GM23338 (cell line): ENCODE measurements at regions not wholly inside any gene's neighbourhood (a gene's known extent, or its start where the extent isn't known, plus 50 kb on each side); places are given as distances from the start of the nearest gene placed in this dataset.

Experiments
- ATAC-seq: fragments of 200-7000 bp; cut with Tn5 transposase; 3 replicates; pipeline ENCODE4 v1.9.1; 2020
- DNase-seq: peaks from one replicate; pipeline ENCODE4 v3.0.0-alpha.2; 2015; ENCODE audit warnings: low spot score
- H2AFZ ChIP-seq: fragments of 200-600 bp; sonication (generic); 2 replicates; pipeline ENCODE4 v1.8.0; 2016; ENCODE audit warnings: antibody characterized with exemption, mild to moderate bottlenecking, moderate library complexity
- H3F3A ChIP-seq: fragments of 200-600 bp; sonication (generic); replicated peaks from 2 replicates; pipeline ENCODE4 v1.8.0; 2017; ENCODE audit warnings: antibody characterized with exemption, mixed run types, low read depth
- H3K27ac ChIP-seq: fragments of 200-600 bp; sonication (generic); 2 replicates; pipeline ENCODE4 v1.6.1; 2016; ENCODE audit warnings: low read depth
- H3K27me3 ChIP-seq: fragments of 200-600 bp; sonication (generic); 2 replicates; pipeline ENCODE4 v1.8.0; 2016; ENCODE audit warnings: mild to moderate bottlenecking, mixed run types, moderate library complexity; ENCODE audit not compliant: insufficient read depth
- H3K36me3 ChIP-seq: fragments of 200-600 bp; sonication (generic); 2 replicates; pipeline ENCODE4 v1.8.0; 2016; ENCODE audit warnings: mild to moderate bottlenecking; ENCODE audit not compliant: insufficient read depth
- H3K4me1 ChIP-seq: fragments of 200-600 bp; sonication (generic); 2 replicates; pipeline ENCODE4 v1.8.0; 2016; ENCODE audit warnings: mild to moderate bottlenecking, moderate library complexity; ENCODE audit not compliant: insufficient read depth
- H3K4me2 ChIP-seq: fragments of 200-600 bp; sonication (generic); 2 replicates; pipeline ENCODE4 v1.7.1; 2017; ENCODE audit warnings: mixed run types
- H3K4me3 ChIP-seq: fragments of 200-600 bp; sonication (generic); 2 replicates; pipeline ENCODE4 v1.6.1; 2016; ENCODE audit warnings: mixed run types
- H3K79me2 ChIP-seq: fragments of 200-600 bp; sonication (generic); replicated peaks from 2 replicates; pipeline ENCODE4 v1.8.0; 2017; ENCODE audit warnings: mild to moderate bottlenecking; ENCODE audit not compliant: insufficient read depth
- H3K9me2 ChIP-seq: fragments of 200-600 bp; sonication (generic); 2 replicates; pipeline ENCODE4 v1.8.0; 2017; ENCODE audit not compliant: insufficient read depth
- H4K20me1 ChIP-seq: fragments of 200-600 bp; sonication (generic); replicated peaks from 2 replicates; pipeline ENCODE4 v1.8.0; 2017; ENCODE audit warnings: mild to moderate bottlenecking; ENCODE audit not compliant: insufficient read depth
- H3K27ac Mint-ChIP-seq: 2 replicates; pipeline ENCODE4 v1.8.0; 2020; ENCODE audit warnings: inconsistent platforms, mild to moderate bottlenecking, moderate library complexity, mixed read lengths
- H3K27me3 Mint-ChIP-seq: 3 replicates; pipeline ENCODE4 v1.8.0; 2022; ENCODE audit warnings: low read depth, mild to moderate bottlenecking, moderate library complexity, mixed read lengths, inconsistent platforms; ENCODE audit not compliant: insufficient read depth, poor library complexity
- H3K36me3 Mint-ChIP-seq: 3 replicates; pipeline ENCODE4 v1.8.0; 2021; ENCODE audit warnings: low read depth, mild to moderate bottlenecking, inconsistent platforms, moderate library complexity, mixed read lengths
- H3K4me1 Mint-ChIP-seq: 3 replicates; pipeline ENCODE4 v1.8.0; 2020; ENCODE audit warnings: mild to moderate bottlenecking, inconsistent platforms, mixed read lengths
- H3K4me3 Mint-ChIP-seq: 3 replicates; pipeline ENCODE4 v1.8.0; 2021; ENCODE audit warnings: moderate library complexity, mild to moderate bottlenecking, inconsistent platforms, mixed read lengths
- H3K9me3 Mint-ChIP-seq: 3 replicates; pipeline ENCODE4 v1.8.0; 2020; ENCODE audit warnings: moderate library complexity, mild to moderate bottlenecking, inconsistent platforms, mixed read lengths
- CREB1 ChIP-seq: fragments of 250-450 bp; sonication (Bioruptor Pico); IDR thresholded peaks from 2 replicates; pipeline ENCODE4 v1.5.0; 2020; ENCODE audit warnings: low read depth, mild to moderate bottlenecking, moderate library complexity
- CTCF ChIP-seq, 2 experiments: fragments of 200-600 bp in 1 of 2; sonication (generic) in 1 of 2; conservative IDR thresholded peaks; 2 replicates each; pipeline versions ENCODE4 v1.5.1 to v1.6.1; 2016 to 2017; ENCODE audit warnings: antibody characterized with exemption in 2 of 2, low read depth in 2 of 2, mild to moderate bottlenecking in 2 of 2, moderate library complexity in 1 of 2
- ETS1 ChIP-seq: IDR thresholded peaks from 2 replicates; pipeline ENCODE4 v1.6.1; 2016; ENCODE audit warnings: antibody characterized with exemption
- EZH2phosphoT487 ChIP-seq: fragments of 200-600 bp; sonication (generic); IDR thresholded peaks from one replicate; pipeline ENCODE4 v1.8.1; 2018; ENCODE audit warnings: antibody characterized with exemption; ENCODE audit not compliant: unreplicated experiment
- NANOG ChIP-seq: IDR thresholded peaks from 2 replicates; pipeline ENCODE4 v1.6.1; 2016; ENCODE audit warnings: antibody characterized with exemption, borderline replicate concordance
- POLR2AphosphoS5 ChIP-seq: IDR thresholded peaks from 2 replicates; pipeline ENCODE4 v1.6.1; 2016; ENCODE audit warnings: antibody characterized with exemption, low read depth
- ZNF331 ChIP-seq: fragments of 250-450 bp; sonication (Bioruptor Pico); IDR thresholded peaks from 2 replicates; pipeline ENCODE4 v1.5.0; 2020; ENCODE audit warnings: low read depth, mild to moderate bottlenecking, moderate library complexity

DNA sequence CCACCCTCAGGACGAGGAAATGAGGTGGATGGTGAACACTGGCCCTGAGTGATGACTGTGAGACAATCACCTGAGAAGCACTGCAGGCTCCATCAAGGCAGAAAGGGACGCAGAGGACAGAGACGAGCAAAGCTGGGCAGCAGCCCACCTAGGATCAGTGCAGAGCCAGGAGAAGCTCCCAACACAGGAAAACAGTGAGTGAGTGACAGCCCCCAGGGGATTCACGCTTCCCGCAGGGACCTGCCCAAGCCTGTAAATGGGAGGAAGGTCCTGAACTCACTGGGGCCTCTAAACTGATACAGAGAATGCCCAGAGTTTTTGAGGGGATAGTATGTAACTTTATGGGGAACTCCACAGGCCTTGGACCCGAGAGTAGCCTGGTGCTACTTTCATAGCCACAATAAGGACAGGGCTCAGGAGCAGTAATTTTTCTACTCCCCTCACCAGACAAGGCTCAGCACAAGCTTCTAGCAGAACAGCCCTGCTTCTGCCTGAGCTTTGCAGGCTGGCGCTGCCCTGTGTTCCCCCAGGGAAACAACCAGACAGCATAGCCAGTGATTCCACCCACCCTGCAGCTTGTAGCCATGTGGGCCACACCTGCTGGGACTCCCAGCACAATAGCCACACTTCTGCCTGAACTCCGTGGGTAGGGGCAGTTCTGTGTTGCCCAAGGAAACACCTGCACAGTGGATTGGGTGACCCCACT, 708.4 kb downstream of the POM121L12 start:
- Mint-ChIP-seq H3K27ac (no peak overlapping the region), H3K4me1 (peaks cover 2% of the 10 kb centered on the region; the same call in 1 of the 3 replicates), H3K27me3 (peaks cover 2% of the 10 kb centered on the region), H3K4me3 (no peak overlapping the region), H3K36me3 (no peaks in the 10 kb centered on the region), H3K9me3 (peaks cover 6% of the 10 kb centered on the region; the same call in 2 of the 3 replicates)
- H3K4me3 ChIP-seq = no peak overlapping the region
- peaks cover 2% of the 10 kb centered on the region; the same call in 1 of the 2 replicates for H3K9me2 ChIP-seq
- no peak overlapping the region for H3K27ac ChIP-seq
- peak overlapping the region; percentile 77 for H2AFZ ChIP-seq
- H3K79me2 ChIP-seq = no peaks in the 10 kb centered on the region
- no peaks in the 10 kb centered on the region for H3K4me1 ChIP-seq
- H4K20me1 ChIP-seq = no peaks in the 10 kb centered on the region
- DNase-seq = no peak
- no peaks in the 10 kb centered on the region for H3F3A ChIP-seq
- H3K4me2 ChIP-seq = no peak overlapping the region
- H3K36me3 ChIP-seq = no peaks in the 10 kb centered on the region
- no peak for TF ChIP-seq POLR2AphosphoS5
- no peak for TF ChIP-seq ETS1
- TF ChIP-seq CTCF (conservative IDR thresholded peaks at IDR 0.05; ENCODE audit: low read depth in 2 of 2) = no peak
- no peak for TF ChIP-seq ZNF331
- no peak for TF ChIP-seq CREB1
- TF ChIP-seq NANOG = no peak
- no peak for TF ChIP-seq EZH2phosphoT487
- no peaks in the 10 kb centered on the region for H3K27me3 ChIP-seq
- peak; percentile 69 for ATAC-seq

GRCh38 chr7:53744403-53744760, 708.9 kb downstream of the POM121L12 start:
- no peak overlapping the region for H3K4me3 ChIP-seq
- no peaks in the 10 kb centered on the region for H3F3A ChIP-seq
- Mint-ChIP-seq H3K27me3 (peaks cover 2% of the 10 kb centered on the region), H3K4me1 (peaks cover 2% of the 10 kb centered on the region; the same call in 1 of the 3 replicates), H3K36me3 (no peaks in the 10 kb centered on the region), H3K4me3 (no peak overlapping the region), H3K27ac (no peak overlapping the region), H3K9me3 (peaks cover 6% of the 10 kb centered on the region; the same call in 2 of the 3 replicates)
- DNase-seq = peak; percentile 26
- peaks cover 2% of the 10 kb centered on the region; the same call in 1 of the 2 replicates for H3K9me2 ChIP-seq
- peak overlapping the region; percentile 77 for H2AFZ ChIP-seq
- H3K36me3 ChIP-seq = no peaks in the 10 kb centered on the region
- no peak overlapping the region for H3K4me2 ChIP-seq
- H3K27me3 ChIP-seq = no peaks in the 10 kb centered on the region
- no peaks in the 10 kb centered on the region for H3K4me1 ChIP-seq
- H3K79me2 ChIP-seq = no peaks in the 10 kb centered on the region
- peak; percentile 90 for ATAC-seq
- H3K27ac ChIP-seq = no peak overlapping the region
- no peak for TF ChIP-seq POLR2AphosphoS5
- peak; percentile 18 to 44; a peak in 3 of 4 replicates for TF ChIP-seq CTCF (conservative IDR thresholded peaks at IDR 0.05; ENCODE audit: low read depth in 2 of 2)
- no peaks in the 10 kb centered on the region for H4K20me1 ChIP-seq
